ENCODE measurements at regions not wholly inside any gene's neighbourhood (a gene's known extent, or its start where the extent isn't known, plus 50 kb on each side); places are given as distances from the start of the nearest gene placed in this dataset.

DNA sequence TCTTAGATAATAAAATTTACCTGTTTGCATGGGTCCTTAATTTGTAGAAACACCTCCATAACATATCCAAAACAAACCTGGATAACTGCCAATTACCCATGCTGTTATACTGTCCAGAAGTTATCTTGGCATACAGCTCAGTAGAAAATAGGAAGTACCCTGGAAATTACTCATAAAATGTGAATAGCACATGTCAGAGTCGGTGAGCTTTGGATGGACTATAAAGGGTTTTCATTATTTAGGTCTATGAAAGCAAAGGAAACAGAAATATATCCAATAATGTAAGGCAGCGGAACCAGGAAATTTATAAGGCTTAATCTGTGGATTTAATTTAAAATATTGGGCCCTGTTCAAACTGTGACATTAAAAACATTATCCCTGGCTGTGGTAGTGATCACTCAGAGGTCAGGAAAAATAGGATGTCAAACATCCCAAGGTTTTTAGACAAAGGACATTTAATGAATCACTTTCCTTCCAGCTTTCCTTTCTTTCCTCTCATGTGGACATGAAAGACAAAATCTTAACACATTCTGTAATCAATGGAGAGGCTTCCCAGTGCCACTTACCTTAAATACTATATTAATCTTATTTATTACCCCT lies 459.0 kb upstream of the DPH6 start:
- Histone ChIP-seq H3K79me2 (ENCODE audit: insufficient read depth, low read length) (no peaks in the 10 kb centered on the region), H2AFZ (ENCODE audit: low read depth, low read length, poor library complexity, severe bottlenecking) (no peak overlapping the region), H3K4me1 (ENCODE audit: control insufficient read depth in 1 of 2, insufficient read depth in 2 of 2, low read length in 2 of 2) (no peaks in the 10 kb centered on the region), H3K27me3 (ENCODE audit: insufficient read depth, low read length) (no peaks in the 10 kb centered on the region), H3K36me3 (ENCODE audit: control insufficient read depth in 1 of 2, insufficient read depth in 2 of 2, low read length in 2 of 2) (no peaks in the 10 kb centered on the region), H3K4me2 (ENCODE audit: low read length) (no peak overlapping the region), H3K4me3 (replicated peaks in 1 of 2; ENCODE audit: low read depth in 1 of 2, low read length in 2 of 2) (no peak overlapping the region), H3K9me3 (ENCODE audit: control insufficient read depth in 1 of 2, insufficient read depth in 1 of 2, low read depth in 1 of 2, low read length in 2 of 2) (peaks cover 4 to 13% of the 10 kb centered on the region in 2 experiments; a peak in 3 of 4 replicates), H3K9ac (ENCODE audit: low read length) (no peak overlapping the region), H3K27ac (ENCODE audit: low read depth, low read length) (no peak overlapping the region), H3K9me2 (ENCODE audit: insufficient read depth) (no peaks in the 10 kb centered on the region), H4K20me1 (ENCODE audit: insufficient read depth) (no peaks in the 10 kb centered on the region)
- ChIA-PET CTCF (no interaction called here), RAD21 (ENCODE audit: low non-redundant PET in 1 of 2, low total read pairs in 2 of 2, uncharacterized antibody in 2 of 2, unreplicated experiment in 2 of 2) (no interaction called here), POLR2A (no interaction called here)
- no peak for DNase-seq (ENCODE audit: low read depth, low spot score)
- no TSS peak for BruUV-seq (replicated peaks)
- intact Hi-C loops (cut with micrococcal nuclease): no loop called here
- no peak for ATAC-seq
- no peak for TF ChIP-seq POLR2A (IDR thresholded peaks at IDR 0.05; ENCODE audit: borderline replicate concordance, extremely low read depth, insufficient read depth, insufficient read length)
- TF ChIP-seq RAD21 (IDR thresholded peaks at IDR 0.05; ENCODE audit: low read depth): no peak
- TF ChIP-seq, protein P1, sequence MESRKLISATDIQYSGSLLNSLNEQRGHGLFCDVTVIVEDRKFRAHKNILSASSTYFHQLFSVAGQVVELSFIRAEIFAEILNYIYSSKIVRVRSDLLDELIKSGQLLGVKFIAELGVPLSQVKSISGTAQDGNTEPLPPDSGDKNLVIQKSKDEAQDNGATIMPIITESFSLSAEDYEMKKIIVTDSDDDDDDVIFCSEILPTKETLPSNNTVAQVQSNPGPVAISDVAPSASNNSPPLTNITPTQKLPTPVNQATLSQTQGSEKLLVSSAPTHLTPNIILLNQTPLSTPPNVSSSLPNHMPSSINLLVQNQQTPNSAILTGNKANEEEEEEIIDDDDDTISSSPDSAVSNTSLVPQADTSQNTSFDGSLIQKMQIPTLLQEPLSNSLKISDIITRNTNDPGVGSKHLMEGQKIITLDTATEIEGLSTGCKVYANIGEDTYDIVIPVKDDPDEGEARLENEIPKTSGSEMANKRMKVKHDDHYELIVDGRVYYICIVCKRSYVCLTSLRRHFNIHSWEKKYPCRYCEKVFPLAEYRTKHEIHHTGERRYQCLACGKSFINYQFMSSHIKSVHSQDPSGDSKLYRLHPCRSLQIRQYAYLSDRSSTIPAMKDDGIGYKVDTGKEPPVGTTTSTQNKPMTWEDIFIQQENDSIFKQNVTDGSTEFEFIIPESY (IDR thresholded peaks at IDR 0.05; ENCODE audit: extremely low read depth, insufficient replicate concordance, low read length): no peak
- TF ChIP-seq, protein P2, sequence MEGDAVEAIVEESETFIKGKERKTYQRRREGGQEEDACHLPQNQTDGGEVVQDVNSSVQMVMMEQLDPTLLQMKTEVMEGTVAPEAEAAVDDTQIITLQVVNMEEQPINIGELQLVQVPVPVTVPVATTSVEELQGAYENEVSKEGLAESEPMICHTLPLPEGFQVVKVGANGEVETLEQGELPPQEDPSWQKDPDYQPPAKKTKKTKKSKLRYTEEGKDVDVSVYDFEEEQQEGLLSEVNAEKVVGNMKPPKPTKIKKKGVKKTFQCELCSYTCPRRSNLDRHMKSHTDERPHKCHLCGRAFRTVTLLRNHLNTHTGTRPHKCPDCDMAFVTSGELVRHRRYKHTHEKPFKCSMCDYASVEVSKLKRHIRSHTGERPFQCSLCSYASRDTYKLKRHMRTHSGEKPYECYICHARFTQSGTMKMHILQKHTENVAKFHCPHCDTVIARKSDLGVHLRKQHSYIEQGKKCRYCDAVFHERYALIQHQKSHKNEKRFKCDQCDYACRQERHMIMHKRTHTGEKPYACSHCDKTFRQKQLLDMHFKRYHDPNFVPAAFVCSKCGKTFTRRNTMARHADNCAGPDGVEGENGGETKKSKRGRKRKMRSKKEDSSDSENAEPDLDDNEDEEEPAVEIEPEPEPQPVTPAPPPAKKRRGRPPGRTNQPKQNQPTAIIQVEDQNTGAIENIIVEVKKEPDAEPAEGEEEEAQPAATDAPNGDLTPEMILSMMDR (IDR thresholded peaks at IDR 0.05 in 2 of 3, conservative IDR thresholded peaks at IDR 0.05 in 1 of 3; ENCODE audit: borderline replicate concordance in 1 of 3, insufficient read depth in 1 of 3, low read depth in 2 of 3, low read length in 2 of 3): no peak
- TF ChIP-seq YY1 (IDR thresholded peaks at IDR 0.05; ENCODE audit: extremely low read depth, insufficient replicate concordance, low read depth, low read length): no peak
- TF ChIP-seq, protein P3, sequence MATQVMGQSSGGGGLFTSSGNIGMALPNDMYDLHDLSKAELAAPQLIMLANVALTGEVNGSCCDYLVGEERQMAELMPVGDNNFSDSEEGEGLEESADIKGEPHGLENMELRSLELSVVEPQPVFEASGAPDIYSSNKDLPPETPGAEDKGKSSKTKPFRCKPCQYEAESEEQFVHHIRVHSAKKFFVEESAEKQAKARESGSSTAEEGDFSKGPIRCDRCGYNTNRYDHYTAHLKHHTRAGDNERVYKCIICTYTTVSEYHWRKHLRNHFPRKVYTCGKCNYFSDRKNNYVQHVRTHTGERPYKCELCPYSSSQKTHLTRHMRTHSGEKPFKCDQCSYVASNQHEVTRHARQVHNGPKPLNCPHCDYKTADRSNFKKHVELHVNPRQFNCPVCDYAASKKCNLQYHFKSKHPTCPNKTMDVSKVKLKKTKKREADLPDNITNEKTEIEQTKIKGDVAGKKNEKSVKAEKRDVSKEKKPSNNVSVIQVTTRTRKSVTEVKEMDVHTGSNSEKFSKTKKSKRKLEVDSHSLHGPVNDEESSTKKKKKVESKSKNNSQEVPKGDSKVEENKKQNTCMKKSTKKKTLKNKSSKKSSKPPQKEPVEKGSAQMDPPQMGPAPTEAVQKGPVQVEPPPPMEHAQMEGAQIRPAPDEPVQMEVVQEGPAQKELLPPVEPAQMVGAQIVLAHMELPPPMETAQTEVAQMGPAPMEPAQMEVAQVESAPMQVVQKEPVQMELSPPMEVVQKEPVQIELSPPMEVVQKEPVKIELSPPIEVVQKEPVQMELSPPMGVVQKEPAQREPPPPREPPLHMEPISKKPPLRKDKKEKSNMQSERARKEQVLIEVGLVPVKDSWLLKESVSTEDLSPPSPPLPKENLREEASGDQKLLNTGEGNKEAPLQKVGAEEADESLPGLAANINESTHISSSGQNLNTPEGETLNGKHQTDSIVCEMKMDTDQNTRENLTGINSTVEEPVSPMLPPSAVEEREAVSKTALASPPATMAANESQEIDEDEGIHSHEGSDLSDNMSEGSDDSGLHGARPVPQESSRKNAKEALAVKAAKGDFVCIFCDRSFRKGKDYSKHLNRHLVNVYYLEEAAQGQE (IDR thresholded peaks at IDR 0.05; ENCODE audit: low read depth): no peak
- TF ChIP-seq EZH2 (IDR thresholded peaks at IDR 0.05): no peak
- TF ChIP-seq CEBPB (IDR thresholded peaks at IDR 0.05; ENCODE audit: low read depth): no peak
- TF ChIP-seq, protein P4, sequence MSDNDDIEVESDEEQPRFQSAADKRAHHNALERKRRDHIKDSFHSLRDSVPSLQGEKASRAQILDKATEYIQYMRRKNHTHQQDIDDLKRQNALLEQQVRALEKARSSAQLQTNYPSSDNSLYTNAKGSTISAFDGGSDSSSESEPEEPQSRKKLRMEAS (IDR thresholded peaks at IDR 0.05): no peak
- TF ChIP-seq ZNF274 (IDR thresholded peaks at IDR 0.05; ENCODE audit: low read depth, low read length): no peak
- no peak for TF ChIP-seq JUND (IDR thresholded peaks at IDR 0.05)
- no peak for TF ChIP-seq POLR2AphosphoS5 (IDR thresholded peaks at IDR 0.05; ENCODE audit: low read depth, low read length)
- no peak for TF ChIP-seq EGR1 (IDR thresholded peaks at IDR 0.05; ENCODE audit: low read depth)

Measured in HCT116 (cell line).